GM18861 (cell line): ENCODE measurements at regions not wholly inside any gene's neighbourhood (a gene's known extent, or its start where the extent isn't known, plus 50 kb on each side); places are given as distances from the start of the nearest gene placed in this dataset.
"Not testable (repeated sequence)": the region's sequence is repeated elsewhere in the genome, so short reads cannot be mapped to it uniquely, and the experiment has no call there.

Experiments
- ATAC-seq: cut with Tn5 transposase; IDR thresholded peaks from one replicate; pipeline ENCODE4 v1.9.1; 2021; ENCODE audit not compliant: unreplicated experiment

DNA sequence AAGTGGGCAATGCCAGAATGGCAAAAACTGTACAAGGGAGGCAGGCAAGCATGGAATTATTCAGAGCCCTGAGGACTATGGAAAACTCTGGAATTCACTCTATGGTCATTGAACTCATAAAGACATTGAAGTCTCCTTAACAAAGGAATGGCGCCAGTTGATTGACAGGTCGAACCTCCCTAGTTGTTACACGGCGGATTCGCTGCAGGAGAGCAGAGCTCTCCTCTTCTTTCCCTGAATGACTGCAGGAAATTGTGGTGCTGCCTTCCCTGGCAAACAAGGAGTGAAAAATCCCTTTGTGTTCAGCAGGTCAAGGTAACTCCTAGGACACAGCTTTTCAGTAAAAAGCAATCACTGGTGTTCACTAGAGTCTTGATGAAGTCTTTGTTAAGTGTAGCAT is 732.8 kb upstream of the FRG1 start:
- ATAC-seq = no peak

DNA sequence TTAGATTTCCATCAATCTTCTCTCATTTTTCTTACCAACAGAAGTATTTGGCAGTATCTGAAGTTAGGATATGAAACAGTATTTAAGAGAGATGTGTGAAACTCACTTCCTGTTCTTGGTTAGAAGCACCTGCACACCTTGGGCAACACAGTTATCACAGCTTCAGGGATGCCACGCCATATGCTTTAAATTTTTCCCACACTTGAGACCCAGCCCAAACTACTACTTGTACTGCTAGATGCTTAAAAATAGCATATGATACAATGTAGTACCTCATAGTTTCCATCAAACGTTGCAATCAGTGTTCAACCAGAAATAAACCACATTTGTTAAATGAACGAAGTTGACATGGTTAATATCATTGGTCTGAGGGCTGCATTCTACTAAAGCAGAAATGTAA is 725.1 kb upstream of the FRG1 start:
- no peak for ATAC-seq

- no peak for ATAC-seq
Measured at GRCh38 chr4:189221691-189222090, 719.0 kb upstream of the FRG1 start.

- no peak for ATAC-seq
Measured at GRCh38 chr4:189228726-189229125, 711.9 kb upstream of the FRG1 start.

- no peak for ATAC-seq
Measured at GRCh38 chr4:189232274-189232673, 708.4 kb upstream of the FRG1 start.

GRCh38 chr4:189233754-189234153 is 706.9 kb upstream of the FRG1 start:
- ATAC-seq = not testable (repeated sequence)

DNA sequence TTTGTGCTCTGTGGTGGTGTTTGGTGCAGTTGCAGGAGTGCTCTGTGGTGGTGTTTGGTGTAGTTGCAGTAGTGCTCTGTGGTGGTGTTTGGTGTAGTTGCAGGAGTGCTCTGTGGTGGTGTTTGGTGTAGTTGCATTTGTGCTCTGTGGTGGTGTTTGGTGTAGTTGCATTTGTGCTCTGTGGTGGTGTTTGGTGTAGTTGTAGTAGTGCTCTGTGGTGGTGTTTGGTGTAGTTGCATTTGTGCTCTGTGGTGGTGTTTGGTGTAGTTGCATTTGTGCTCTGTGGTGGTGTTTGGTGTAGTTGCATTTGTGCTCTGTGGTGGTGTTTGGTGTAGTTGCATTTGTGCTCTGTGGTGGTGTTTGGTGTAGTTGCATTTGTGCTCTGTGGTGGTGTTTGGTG is 705.7 kb upstream of the FRG1 start:
- not testable (repeated sequence) for ATAC-seq

- no peak for ATAC-seq
Measured at GRCh38 chr4:189235599-189235998, 705.1 kb upstream of the FRG1 start.

- ATAC-seq = not testable (repeated sequence)
Measured at GRCh38 chr4:189236321-189236720, 704.4 kb upstream of the FRG1 start.

DNA sequence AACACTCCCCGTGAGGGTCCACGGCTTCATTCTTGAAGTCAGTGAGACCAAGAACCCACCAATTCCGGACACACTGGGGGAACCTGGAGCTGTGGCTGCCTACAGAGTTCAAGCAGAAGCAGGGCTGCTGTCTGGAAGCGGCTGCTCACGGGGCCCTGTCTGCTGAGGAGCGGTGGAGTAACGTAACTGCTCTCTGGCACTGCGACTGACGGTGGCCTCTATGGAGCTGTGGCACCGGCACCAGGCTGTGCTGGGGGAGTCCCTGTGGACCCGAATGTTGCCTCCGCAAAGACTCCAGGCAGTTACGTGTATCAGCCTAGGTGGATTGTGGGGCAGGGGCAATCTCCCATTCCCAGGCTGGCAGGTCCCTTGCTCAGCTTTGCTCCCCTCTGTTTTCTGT is 703.3 kb upstream of the FRG1 start:
- ATAC-seq = no peak

- ATAC-seq = no peak
Measured at GRCh38 chr4:189255636-189256035, 685.0 kb upstream of the FRG1 start.

- no peak for ATAC-seq
Measured at GRCh38 chr4:189261475-189261874, 679.2 kb upstream of the FRG1 start.

- ATAC-seq = no peak
Measured at GRCh38 chr4:189265515-189265914, 675.2 kb upstream of the FRG1 start.

DNA sequence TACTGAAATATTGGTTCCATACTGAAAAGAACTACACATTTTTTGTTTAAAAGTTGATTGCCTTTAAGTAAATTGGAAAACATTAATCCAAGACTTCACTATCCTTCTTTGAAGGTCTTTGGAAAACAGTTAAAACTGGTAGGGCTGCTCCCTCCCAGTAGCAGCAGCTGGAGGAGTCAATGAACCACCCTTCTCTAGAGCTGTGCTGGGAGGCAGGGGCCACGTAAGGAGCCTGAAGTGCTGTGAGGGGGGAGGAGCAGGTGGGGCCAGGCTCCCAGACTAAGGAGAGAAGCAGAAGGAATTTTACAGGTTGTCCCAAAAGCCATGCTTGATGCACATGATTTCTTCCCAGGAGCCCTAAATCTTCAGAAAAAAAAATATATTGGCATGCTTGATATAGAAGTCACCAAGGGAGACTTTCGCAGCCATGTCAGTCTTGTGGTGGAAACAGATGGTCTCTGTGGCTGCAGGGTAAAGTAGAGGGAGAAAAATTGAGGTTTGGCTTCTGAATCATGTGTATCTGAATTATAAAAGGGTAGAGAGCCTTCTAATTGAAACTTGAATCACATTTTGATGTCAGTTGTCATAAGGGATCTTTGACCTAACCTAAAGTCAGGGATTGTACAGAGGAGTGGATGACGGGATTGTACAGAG is 673.2 kb upstream of the FRG1 start:
- ATAC-seq = no peak

DNA sequence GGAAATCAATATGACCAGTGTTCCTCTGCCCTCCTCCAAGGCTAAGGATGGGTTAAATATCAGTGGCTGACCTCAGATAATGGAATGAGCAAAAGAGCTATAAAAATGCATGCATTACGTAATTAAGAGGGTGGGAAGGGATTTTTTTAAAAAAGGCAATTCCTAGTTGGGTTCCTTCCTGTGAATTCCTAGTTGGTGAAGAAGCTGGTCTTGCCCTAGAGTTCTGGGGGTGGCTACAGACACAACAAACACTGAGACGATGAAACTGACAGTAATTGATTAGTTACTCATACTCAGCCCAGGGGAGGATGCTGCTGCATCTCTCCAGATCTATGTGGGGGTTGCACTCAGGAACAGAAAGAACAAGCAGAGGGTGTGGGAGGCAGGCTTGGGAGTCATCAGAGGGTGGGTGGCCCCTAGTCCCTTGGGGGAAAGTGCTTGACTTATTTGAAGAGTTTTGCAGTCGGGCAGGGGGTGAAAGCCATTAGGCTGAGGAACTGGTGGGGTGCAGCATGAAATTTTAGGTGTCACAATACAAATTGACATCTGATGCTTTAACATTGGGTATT is 662.0 kb upstream of the FRG1 start:
- no peak for ATAC-seq

DNA sequence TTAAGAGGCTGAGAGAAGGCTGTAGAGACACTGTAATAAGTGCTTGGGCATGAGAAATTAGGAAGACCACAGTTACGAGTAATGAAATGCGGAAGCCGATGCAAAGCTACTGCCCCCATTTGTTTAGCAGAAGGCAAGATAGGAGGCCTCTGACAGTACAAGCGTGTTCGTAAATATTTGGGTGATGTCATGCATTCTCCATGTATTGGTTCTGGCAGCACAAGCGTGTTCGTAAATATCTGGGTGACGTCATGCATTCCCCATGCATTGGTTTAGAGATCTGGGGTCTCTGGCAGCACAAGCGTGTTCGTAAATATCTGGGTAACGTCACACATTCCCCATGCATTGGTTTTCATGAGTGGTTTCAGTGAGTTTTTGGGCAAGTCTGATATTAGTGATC is 661.5 kb upstream of the FRG1 start:
- no peak for ATAC-seq

- no peak for ATAC-seq
Measured at GRCh38 chr4:189285377-189285776, 655.3 kb upstream of the FRG1 start.

DNA sequence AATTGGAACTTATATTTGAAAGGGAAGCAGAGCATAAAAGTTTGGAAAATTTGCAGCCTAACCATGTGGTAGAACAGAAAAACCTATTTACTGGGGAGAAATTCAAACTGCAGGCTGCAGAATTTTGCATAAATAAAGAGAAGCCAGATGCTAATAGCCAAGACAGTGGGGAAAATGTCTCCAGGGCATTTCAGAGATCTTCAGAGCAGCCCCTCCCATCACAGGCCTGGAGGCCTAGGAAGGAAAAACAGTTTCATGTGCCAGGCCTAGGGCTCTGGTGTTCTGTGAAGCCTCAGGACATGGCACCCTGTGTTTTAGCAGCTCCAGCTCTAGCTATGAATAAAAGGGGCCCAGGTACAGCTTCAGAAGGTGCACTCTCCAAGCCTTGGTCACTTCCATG is 648.7 kb upstream of the FRG1 start:
- no peak for ATAC-seq

GRCh38 chr4:189293459-189293858 is 647.2 kb upstream of the FRG1 start:
- no peak for ATAC-seq

GRCh38 chr4:189294574-189294973 is 646.1 kb upstream of the FRG1 start:
- ATAC-seq = no peak

GRCh38 chr4:189299706-189300105 is 641.0 kb upstream of the FRG1 start:
- ATAC-seq = no peak

GRCh38 chr4:189301692-189302091 is 639.0 kb upstream of the FRG1 start:
- no peak for ATAC-seq

DNA sequence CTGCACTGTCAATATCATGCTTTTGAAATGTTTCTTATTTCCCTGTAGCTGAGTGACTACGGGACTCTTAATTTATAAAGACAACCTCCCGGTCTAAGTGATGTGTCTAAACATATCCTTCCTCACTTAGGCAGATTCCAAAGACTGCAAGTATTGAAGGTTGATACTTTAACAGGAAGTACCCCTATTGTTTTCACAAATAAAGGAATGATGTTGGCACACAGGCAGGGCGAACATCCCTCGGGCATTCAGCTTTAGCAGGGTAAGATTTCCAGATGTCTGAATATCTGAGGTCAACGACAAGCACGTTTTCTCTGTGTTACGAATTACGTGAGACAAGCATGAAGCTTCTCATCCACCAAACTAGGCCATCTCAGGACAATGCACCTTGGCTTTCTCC is 638.0 kb upstream of the FRG1 start:
- ATAC-seq = no peak
